ENCODE measurements at regions not wholly inside any gene's neighbourhood (a gene's known extent, or its start where the extent isn't known, plus 50 kb on each side); places are given as distances from the start of the nearest gene placed in this dataset.

- TF ChIP-seq CTCF (IDR thresholded peaks at IDR 0.05) (no peak), EP300 (IDR thresholded peaks at IDR 0.05) (no peak), POLR2A (IDR thresholded peaks at IDR 0.05) (no peak)
Measured at GRCh38 chr13:63139277-63139676, 1723.6 kb upstream of the PCDH20 start.
